ENCODE measurements at regions not wholly inside any gene's neighbourhood (a gene's known extent, or its start where the extent isn't known, plus 50 kb on each side); places are given as distances from the start of the nearest gene placed in this dataset.

- peak; percentile 68 for DNase-seq (ENCODE audit: low read depth, low spot score)
Observed at GRCh38 chr22:27331526-27332281, 469.9 kb downstream of the MN1 start.

GRCh38 chr22:27335102-27335660, 466.4 kb downstream of the MN1 start:
- no peak for DNase-seq (ENCODE audit: low read depth, low spot score)

GRCh38 chr22:27336151-27337090, 465.1 kb downstream of the MN1 start:
- no peak for DNase-seq (ENCODE audit: low read depth, low spot score)

GRCh38 chr22:27337676-27338075, 463.9 kb downstream of the MN1 start:
- DNase-seq (ENCODE audit: low read depth, low spot score) = no peak

GRCh38 chr22:27340047-27340446, 461.5 kb downstream of the MN1 start:
- DNase-seq (ENCODE audit: low read depth, low spot score) = no peak

- no peak for DNase-seq (ENCODE audit: low read depth, low spot score)
Observed at GRCh38 chr22:27344546-27344945, 457.0 kb downstream of the MN1 start.

- no peak for DNase-seq (ENCODE audit: low read depth, low spot score)
Observed at GRCh38 chr22:27345691-27346090, 455.9 kb downstream of the MN1 start.

- no peak for DNase-seq (ENCODE audit: low read depth, low spot score)
Observed at GRCh38 chr22:27347951-27348350, 453.6 kb downstream of the MN1 start.

- DNase-seq (ENCODE audit: low read depth, low spot score) = no peak
Observed at GRCh38 chr22:27348634-27349033, 452.9 kb downstream of the MN1 start.

GRCh38 chr22:27349456-27349855, 452.1 kb downstream of the MN1 start:
- no peak for DNase-seq (ENCODE audit: low read depth, low spot score)

- DNase-seq (ENCODE audit: low read depth, low spot score) = no peak
Observed at GRCh38 chr22:27350306-27350705, 451.2 kb downstream of the MN1 start.

- DNase-seq (ENCODE audit: low read depth, low spot score) = no peak
Observed at GRCh38 chr22:27352426-27352825, 449.1 kb downstream of the MN1 start.

GRCh38 chr22:27358096-27358870, 443.3 kb downstream of the MN1 start:
- no peak for DNase-seq (ENCODE audit: low read depth, low spot score)

- no peak for DNase-seq (ENCODE audit: low read depth, low spot score)
Observed at GRCh38 chr22:27370269-27370668, 431.3 kb downstream of the MN1 start.

GRCh38 chr22:27370987-27371386, 430.6 kb downstream of the MN1 start:
- no peak for DNase-seq (ENCODE audit: low read depth, low spot score)

- DNase-seq (ENCODE audit: low read depth, low spot score) = no peak
Observed at GRCh38 chr22:27372364-27372763, 429.2 kb downstream of the MN1 start.

GRCh38 chr22:27372969-27373670, 428.4 kb downstream of the MN1 start:
- DNase-seq (ENCODE audit: low read depth, low spot score) = no peak

- DNase-seq (ENCODE audit: low read depth, low spot score) = peak; percentile 30
Observed at GRCh38 chr22:27377501-27378295, 423.9 kb downstream of the MN1 start.

GRCh38 chr22:27378311-27378800, 423.2 kb downstream of the MN1 start:
- DNase-seq (ENCODE audit: low read depth, low spot score) = no peak

GRCh38 chr22:27378995-27379394, 422.6 kb downstream of the MN1 start:
- no peak for DNase-seq (ENCODE audit: low read depth, low spot score)

All from brain pericyte (primary cell).